H1 (cell line): ENCODE measurements at regions not wholly inside any gene's neighbourhood (a gene's known extent, or its start where the extent isn't known, plus 50 kb on each side); places are given as distances from the start of the nearest gene placed in this dataset.

ENCODE experiments used
- CTCF ChIA-PET: fragments of 300-600 bp; sonication (Branson Sonifier 250); formaldehyde crosslinking; loops from one replicate; lab custom pipeline; 2021; ENCODE audit not compliant: partially characterized antibody; lab: Charles Lee
- POLR2A ChIA-PET: fragments of 300-600 bp; sonication (Branson Sonifier 250); formaldehyde crosslinking; loops from one replicate; lab custom pipeline; 2021; ENCODE audit warnings: inconsistent platforms; ENCODE audit not compliant: partially characterized antibody; lab: Charles Lee
- DNase-seq, 2 experiments: peaks; one replicate each; pipeline versions ENCODE4 v3.0.0 to v3.0.0-alpha.2; 2010 to 2022; ENCODE audit warnings: low spot score in 2 of 2, low read depth in 1 of 2, mixed read lengths in 1 of 2
- FAIRE-seq: peaks from 2 replicates; lab custom pipeline; 2011; peaks lifted over from hg19 to GRCh38; lab: Jason Lieb, UNC
- H2AFZ ChIP-seq: 2 replicates; pipeline ENCODE4 v1.8.1; 2012; ENCODE audit warnings: low read length, inconsistent platforms
- H2AK5ac ChIP-seq: 2 replicates; pipeline ENCODE4 v1.6.1; 2013; ENCODE audit warnings: low read depth, low read length
- H2BK120ac ChIP-seq: replicated peaks from 2 replicates; pipeline ENCODE3; 2013; ENCODE audit warnings: low read depth, low read length, inconsistent platforms
- H2BK12ac ChIP-seq: 2 replicates; pipeline ENCODE4 v1.6.1; 2013; ENCODE audit warnings: low read depth, low read length
- H2BK15ac ChIP-seq: 2 replicates; pipeline ENCODE4 v1.6.1; 2013; ENCODE audit warnings: low read length
- H2BK20ac ChIP-seq: 2 replicates; pipeline ENCODE4 v1.6.1; 2013; ENCODE audit warnings: low read length
- H2BK5ac ChIP-seq: 2 replicates; pipeline ENCODE4 v1.6.1; 2013; ENCODE audit warnings: low read depth, low read length
- H3K14ac ChIP-seq: 2 replicates; pipeline ENCODE4 v1.6.1; 2013; ENCODE audit warnings: inconsistent platforms; ENCODE audit not compliant: insufficient read length
- H3K18ac ChIP-seq: 2 replicates; pipeline ENCODE4 v1.6.1; 2013; ENCODE audit warnings: low read length; ENCODE audit errors: extremely low read depth
- H3K23ac ChIP-seq: 2 replicates; pipeline ENCODE4 v1.6.1; 2013; ENCODE audit warnings: inconsistent platforms; ENCODE audit not compliant: insufficient read length
- H3K23me2 ChIP-seq: 2 replicates; pipeline ENCODE4 v1.6.1; 2013; ENCODE audit warnings: low read depth, low read length
- H3K27ac ChIP-seq: 2 replicates; pipeline ENCODE4 v1.6.1; 2011; ENCODE audit warnings: low read depth, low read length, inconsistent platforms
- H3K27me3 ChIP-seq, 4 experiments: replicated peaks in 1 of 4; 1 replicate in 1 of 4; 2 replicates in 3 of 4; pipeline versions ENCODE4 v1.6.1 to v1.8.1; 2011 to 2013; ENCODE audit warnings: low read length in 3 of 4, mild to moderate bottlenecking in 3 of 4, inconsistent platforms in 2 of 4, mixed read lengths in 2 of 4, moderate library complexity in 1 of 4; ENCODE audit not compliant: control insufficient read depth in 3 of 4, insufficient read depth in 3 of 4; ENCODE audit errors: extremely low read depth in 1 of 4
- H3K36me3 ChIP-seq, 4 experiments: 2 replicates each; pipeline versions ENCODE4 v1.6.1 to v1.8.1; 2011 to 2013; ENCODE audit warnings: mild to moderate bottlenecking in 4 of 4, low read length in 3 of 4, moderate library complexity in 2 of 4, control low read depth in 1 of 4, inconsistent platforms in 1 of 4; ENCODE audit not compliant: insufficient read depth in 4 of 4, control insufficient read depth in 2 of 4
- H3K4ac ChIP-seq: replicated peaks from 2 replicates; pipeline ENCODE3; 2013; ENCODE audit warnings: low read length, low read depth, mixed read lengths, inconsistent platforms; ENCODE audit not compliant: insufficient read length
- H3K4me1 ChIP-seq, 4 experiments: replicated peaks in 1 of 4; 1 replicate in 1 of 4; 2 replicates in 3 of 4; pipeline versions ENCODE4 v1.6.1 to v1.8.1; 2011 to 2013; ENCODE audit warnings: low read length in 3 of 4, inconsistent platforms in 2 of 4, mixed read lengths in 1 of 4; ENCODE audit not compliant: insufficient read depth in 4 of 4, control insufficient read depth in 3 of 4
- H3K4me2 ChIP-seq, 2 experiments: 2 replicates each; pipeline versions ENCODE4 v1.6.1 to v1.8.1; 2011 to 2013; ENCODE audit warnings: low read depth in 2 of 2, low read length in 2 of 2, control low read depth in 1 of 2, inconsistent platforms in 1 of 2, mild to moderate bottlenecking in 1 of 2; ENCODE audit not compliant: insufficient read depth in 1 of 2
- H3K4me3 ChIP-seq, 4 experiments: fragments of 200-600, 300-600 bp in 1 of 4; sonication (generic), shearing (Covaris generic), sonication (Bioruptor Twin) in 1 of 4; 2 replicates each; pipeline versions ENCODE4 v1.5.1 to v1.8.1; 2011 to 2016; ENCODE audit warnings: low read length in 4 of 4, low read depth in 3 of 4, control low read depth in 2 of 4, inconsistent platforms in 2 of 4, mild to moderate bottlenecking in 2 of 4, mixed read lengths in 1 of 4, moderate library complexity in 1 of 4; ENCODE audit not compliant: insufficient read depth in 2 of 4; ENCODE audit errors: extremely low read depth in 1 of 4
- H3K56ac ChIP-seq: replicated peaks from 2 replicates; pipeline ENCODE3; 2013; ENCODE audit warnings: low read depth, mild to moderate bottlenecking, mixed read lengths, low read length, inconsistent platforms; ENCODE audit not compliant: insufficient read length
- H3K79me1 ChIP-seq: 2 replicates; pipeline ENCODE4 v1.6.1; 2013; ENCODE audit warnings: low read depth, low read length, control low read depth
- H3K79me2 ChIP-seq, 2 experiments: 2 replicates each; pipeline versions ENCODE4 v1.6.1 to v1.8.1; 2012 to 2013; ENCODE audit warnings: low read length in 2 of 2, mild to moderate bottlenecking in 2 of 2, inconsistent platforms in 1 of 2; ENCODE audit not compliant: insufficient read depth in 2 of 2, control insufficient read depth in 1 of 2
- H3K9ac ChIP-seq, 4 experiments: replicated peaks in 1 of 4; 1 replicate in 1 of 4; 2 replicates in 3 of 4; pipeline versions ENCODE4 v1.6.1 to v1.8.1; 2011 to 2013; ENCODE audit warnings: low read depth in 3 of 4, low read length in 3 of 4, control low read depth in 2 of 4, mild to moderate bottlenecking in 2 of 4, moderate library complexity in 2 of 4, inconsistent platforms in 1 of 4; ENCODE audit errors: extremely low read depth in 1 of 4
- H3K9me3 ChIP-seq, 2 experiments: 2 replicates each; pipeline versions ENCODE4 v1.6.1 to v1.8.1; 2012 to 2013; ENCODE audit warnings: mild to moderate bottlenecking in 2 of 2, moderate library complexity in 2 of 2, control low read depth in 1 of 2, inconsistent platforms in 1 of 2, low read depth in 1 of 2, low read length in 1 of 2, mixed read lengths in 1 of 2; ENCODE audit not compliant: insufficient read depth in 2 of 2
- H4K20me1 ChIP-seq, 2 experiments: replicated peaks in 1 of 2; 2 replicates each; pipeline versions ENCODE3 to v1.8.1; 2011 to 2013; ENCODE audit warnings: inconsistent platforms in 2 of 2, low read length in 2 of 2, mild to moderate bottlenecking in 1 of 2; ENCODE audit not compliant: insufficient read depth in 2 of 2, control insufficient read depth in 1 of 2
- H4K5ac ChIP-seq: 2 replicates; pipeline ENCODE4 v1.6.1; 2013; ENCODE audit warnings: low read length, low read depth, mixed read lengths, inconsistent platforms; ENCODE audit not compliant: insufficient read length
- H4K8ac ChIP-seq: 2 replicates; pipeline ENCODE4 v1.8.0; 2013; ENCODE audit warnings: mild to moderate bottlenecking, moderate library complexity, low read length, inconsistent platforms; ENCODE audit not compliant: insufficient read depth; ENCODE audit errors: extremely low read depth
- H4K91ac ChIP-seq: replicated peaks from 2 replicates; pipeline ENCODE3; 2013; ENCODE audit warnings: low read length, mixed read lengths, inconsistent platforms; ENCODE audit not compliant: insufficient read length
- E2F6 ChIP-seq: IDR thresholded peaks from 2 replicates; pipeline ENCODE4 v1.6.1; 2012; ENCODE audit warnings: inconsistent platforms
- HDAC2 ChIP-seq, 2 experiments: fragments of 300-600 bp in 1 of 2; sonication (generic) in 1 of 2; IDR thresholded peaks; 2 replicates each; pipeline ENCODE4 v1.6.1; 2011 to 2012; ENCODE audit warnings: low read depth in 2 of 2, low read length in 2 of 2, mild to moderate bottlenecking in 2 of 2, moderate library complexity in 2 of 2, borderline replicate concordance in 1 of 2, inconsistent platforms in 1 of 2
- SUZ12 ChIP-seq: fragments of 200-600 bp; sonication (generic); IDR thresholded peaks from 2 replicates; pipeline ENCODE4 v1.6.1; 2012; ENCODE audit warnings: mild to moderate bottlenecking, inconsistent platforms, low read length, moderate library complexity, mixed read lengths
- TEAD4 ChIP-seq: IDR thresholded peaks from 2 replicates; pipeline ENCODE4 v1.6.1; 2012; ENCODE audit warnings: low read depth, low read length, inconsistent platforms, mixed read lengths
- WGBS, 2 experiments: shearing (Covaris generic) in 1 of 2; methylation state at CpG; one replicate each; pipeline versions ENCODE4 v1.1.6 to v1.1.7; 2013 to 2015; ENCODE audit warnings: low lambda C conversion rate in 2 of 2, mixed read lengths in 2 of 2, inconsistent platforms in 1 of 2, low coverage in 1 of 2, missing lambda C conversion rate in 1 of 2; ENCODE audit not compliant: insufficient replicate concordance in 2 of 2, insufficient coverage in 1 of 2, insufficient read length in 1 of 2; ENCODE audit errors: extremely low coverage in 1 of 2, missing lambda C conversion rate in 1 of 2; 5-methylcytosine and 5-hydroxymethylcytosine counted together

GRCh38 chr12:28025821-28026505 is 53.4 kb upstream of the PTHLH start:
- Histone ChIP-seq H3K14ac (no peak overlapping the region), H3K27me3 (no peaks in the 10 kb centered on the region), H3K4ac (no peak overlapping the region), H2BK20ac (no peak overlapping the region), H3K23ac (no peak overlapping the region), H2BK15ac (no peak overlapping the region), H4K5ac (no peak overlapping the region), H3K9ac (no peak overlapping the region), H4K8ac (no peak overlapping the region; the same call in 1 of the 2 replicates), H3K36me3 (no peaks in the 10 kb centered on the region), H3K4me1 (no peaks in the 10 kb centered on the region), H2AK5ac (no peak overlapping the region), H2BK120ac (no peak overlapping the region), H3K56ac (no peak overlapping the region), H3K4me2 (no peak overlapping the region), H4K20me1 (no peaks in the 10 kb centered on the region), H3K9me3 (no peaks in the 10 kb centered on the region), H3K4me3 (no peak overlapping the region), H3K27ac (no peak overlapping the region), H3K79me1 (no peaks in the 10 kb centered on the region), H2AFZ (no peak overlapping the region), H2BK12ac (no peak overlapping the region), H2BK5ac (no peak overlapping the region), H3K79me2 (no peaks in the 10 kb centered on the region), H4K91ac (no peak overlapping the region), H3K23me2 (no peaks in the 10 kb centered on the region), H3K18ac (no peak overlapping the region)
- 91% methylated on average over 11 of the region's 11 CpGs; no CpG with 5 or more reads in 1 of the 2 experiments for WGBS, 2 experiments
- ChIA-PET CTCF (interaction anchor here (1.3 to 2.2 kb wide), 2 partner anchors 9 to 576 kb away, joined by 3 to 5 read pairs; no protein-coding TSS in a partner anchor), POLR2A (no interaction called here)
- DNase-seq (no peak), FAIRE-seq (no peak)
- TF ChIP-seq TEAD4 (peak; percentile 32; the same call in 1 of the 2 replicates), HDAC2 (IDR thresholded peaks at IDR 0.05; ENCODE audit: borderline replicate concordance in 1 of 2, low read depth in 2 of 2, low read length in 2 of 2) (no peak), SUZ12 (no peak), E2F6 (0 out of 2 replicates have a peak, but pooled peaks have one; percentile 15)
